H9 (cell line): ENCODE measurements at regions not wholly inside any gene's neighbourhood (a gene's known extent, or its start where the extent isn't known, plus 50 kb on each side); places are given as distances from the start of the nearest gene placed in this dataset.

Source experiments
- DNase-seq: peaks from one replicate; pipeline ENCODE4 v3.0.0-alpha.2; 2017
- H2AFZ ChIP-seq: one replicate; pipeline ENCODE4 v1.6.1; 2013; ENCODE audit warnings: mild to moderate bottlenecking, low read length, control low read depth, moderate library complexity
- H2AK5ac ChIP-seq: 2 replicates; pipeline ENCODE4 v1.6.1; 2013; ENCODE audit warnings: low read length, control low read depth, mixed read lengths; ENCODE audit not compliant: insufficient read length
- H2BK120ac ChIP-seq: one replicate; pipeline ENCODE4 v1.6.1; 2013; ENCODE audit warnings: low read depth, mild to moderate bottlenecking, low read length, control low read depth, inconsistent platforms; ENCODE audit not compliant: poor library complexity, severe bottlenecking
- H2BK12ac ChIP-seq: 2 replicates; pipeline ENCODE4 v1.6.1; 2013; ENCODE audit warnings: low read length, control low read depth, mixed read lengths, low read depth; ENCODE audit not compliant: insufficient read length
- H2BK15ac ChIP-seq: 2 replicates; pipeline ENCODE4 v1.6.1; 2013; ENCODE audit warnings: low read depth, low read length, control low read depth
- H2BK20ac ChIP-seq: one replicate; pipeline ENCODE4 v1.6.1; 2013; ENCODE audit warnings: low read depth, mild to moderate bottlenecking, low read length, control low read depth, inconsistent platforms; ENCODE audit not compliant: poor library complexity, severe bottlenecking
- H2BK5ac ChIP-seq: 2 replicates; pipeline ENCODE4 v1.6.1; 2013; ENCODE audit warnings: low read length, control low read depth, mixed read lengths; ENCODE audit not compliant: insufficient read length
- H3K14ac ChIP-seq: 2 replicates; pipeline ENCODE4 v1.6.1; 2013; ENCODE audit warnings: low read length, control low read depth; ENCODE audit not compliant: insufficient read depth
- H3K18ac ChIP-seq: 2 replicates; pipeline ENCODE4 v1.6.1; 2013; ENCODE audit warnings: low read depth, mild to moderate bottlenecking, mixed read lengths, low read length, control low read depth; ENCODE audit not compliant: insufficient read length
- H3K23ac ChIP-seq: 2 replicates; pipeline ENCODE4 v1.6.1; 2013; ENCODE audit warnings: low read length, control low read depth, mixed read lengths, low read depth; ENCODE audit not compliant: insufficient read length
- H3K23me2 ChIP-seq: 2 replicates; pipeline ENCODE4 v1.6.1; 2013; ENCODE audit warnings: low read depth, mild to moderate bottlenecking, mixed read lengths, low read length, control low read depth; ENCODE audit not compliant: insufficient read length, poor library complexity, severe bottlenecking
- H3K27ac ChIP-seq: 2 replicates; pipeline ENCODE4 v1.5.1; 2013; ENCODE audit warnings: low read length, control low read depth, mixed read lengths, low read depth; ENCODE audit not compliant: insufficient read length
- H3K27me3 ChIP-seq: 2 replicates; pipeline ENCODE4 v1.6.1; 2013; ENCODE audit warnings: low read length, control low read depth, inconsistent platforms; ENCODE audit not compliant: insufficient read depth
- H3K4ac ChIP-seq: 2 replicates; pipeline ENCODE4 v1.6.1; 2013; ENCODE audit warnings: low read depth, mild to moderate bottlenecking, control low read depth, inconsistent platforms, low read length, moderate library complexity
- H3K4me1 ChIP-seq: 2 replicates; pipeline ENCODE4 v1.6.1; 2013; ENCODE audit warnings: low read length, control low read depth, inconsistent platforms; ENCODE audit not compliant: insufficient read depth
- H3K4me2 ChIP-seq: 2 replicates; pipeline ENCODE4 v1.6.1; 2013; ENCODE audit warnings: low read length, control low read depth, mixed read lengths; ENCODE audit not compliant: insufficient read length, insufficient read depth
- H3K56ac ChIP-seq: 2 replicates; pipeline ENCODE4 v1.6.1; 2013; ENCODE audit warnings: low read depth, mild to moderate bottlenecking, mixed read lengths, low read length, control low read depth; ENCODE audit not compliant: insufficient read length
- H3K79me1 ChIP-seq: 2 replicates; pipeline ENCODE4 v1.6.1; 2013; ENCODE audit warnings: low read depth, mild to moderate bottlenecking, moderate library complexity, low read length, control low read depth, inconsistent platforms; ENCODE audit not compliant: insufficient read depth, poor library complexity, severe bottlenecking
- H3K79me2 ChIP-seq: 2 replicates; pipeline ENCODE4 v1.6.1; 2013; ENCODE audit warnings: low read length, control low read depth, inconsistent platforms; ENCODE audit not compliant: insufficient read depth
- H3K9ac ChIP-seq: 2 replicates; pipeline ENCODE4 v1.6.1; 2013; ENCODE audit warnings: low read length, control low read depth, mixed read lengths; ENCODE audit not compliant: insufficient read length; ENCODE audit errors: extremely low read depth
- H3K9me3 ChIP-seq: one replicate; pipeline ENCODE4 v1.6.1; 2013; ENCODE audit warnings: low read depth, low read length, inconsistent platforms; ENCODE audit not compliant: control insufficient read depth
- H3T11ph ChIP-seq: one replicate; pipeline ENCODE4 v1.6.1; 2013; ENCODE audit warnings: mild to moderate bottlenecking, low read length, control low read depth, inconsistent platforms
- H4K20me1 ChIP-seq: one replicate; pipeline ENCODE4 v1.6.1; 2013; ENCODE audit not compliant: control insufficient read depth, insufficient read length, insufficient read depth
- H4K5ac ChIP-seq: 2 replicates; pipeline ENCODE4 v1.6.1; 2013; ENCODE audit warnings: low read depth, mild to moderate bottlenecking, mixed read lengths, low read length, control low read depth; ENCODE audit not compliant: insufficient read length
- H4K8ac ChIP-seq: replicated peaks from 2 replicates; pipeline ENCODE4 v1.6.1; 2013; ENCODE audit warnings: low read length, control low read depth, mixed read lengths, low read depth; ENCODE audit not compliant: insufficient read length
- H4K91ac ChIP-seq: 2 replicates; pipeline ENCODE4 v1.6.1; 2013; ENCODE audit warnings: low read depth, mild to moderate bottlenecking, moderate library complexity, mixed read lengths, low read length, control low read depth; ENCODE audit not compliant: insufficient read length
- H3K27ac Mint-ChIP-seq, 3 experiments: 2 replicates in 2 of 3; 3 replicates in 1 of 3; pipeline ENCODE4 v1.8.0; 2020 to 2021; ENCODE audit warnings: mixed read lengths in 3 of 3, mild to moderate bottlenecking in 1 of 3, moderate library complexity in 1 of 3
- H3K27me3 Mint-ChIP-seq: 2 replicates; pipeline ENCODE4 v1.8.0; 2021; ENCODE audit warnings: low read depth, mild to moderate bottlenecking, moderate library complexity, mixed read lengths
- H3K36me3 Mint-ChIP-seq, 3 experiments: 2 replicates in 2 of 3; 3 replicates in 1 of 3; pipeline ENCODE4 v1.8.0; 2020 to 2021; ENCODE audit warnings: low read depth in 3 of 3, mixed read lengths in 3 of 3; ENCODE audit not compliant: insufficient read depth in 1 of 3
- H3K4me1 Mint-ChIP-seq, 2 experiments: 2 replicates each; pipeline ENCODE4 v1.8.0; 2020; ENCODE audit warnings: mixed read lengths in 2 of 2
- H3K4me3 Mint-ChIP-seq, 2 experiments: 2 replicates in 1 of 2; 3 replicates in 1 of 2; pipeline ENCODE4 v1.8.0; 2020 to 2021; ENCODE audit warnings: mild to moderate bottlenecking in 2 of 2, mixed read lengths in 2 of 2, moderate library complexity in 1 of 2
- H3K9me3 Mint-ChIP-seq, 2 experiments: 2 replicates in 1 of 2; 3 replicates in 1 of 2; pipeline ENCODE4 v1.8.0; 2020; ENCODE audit warnings: mild to moderate bottlenecking in 2 of 2, mixed read lengths in 2 of 2, moderate library complexity in 1 of 2
- WGBS: extraction: QIAGEN DNeasy Blood & Tissue Kit; methylation state at CpG from one replicate; pipeline ENCODE4 v1.1.7; 2013; ENCODE audit warnings: missing lambda C conversion rate, low lambda C conversion rate, mixed read lengths; ENCODE audit not compliant: insufficient read length; ENCODE audit errors: extremely low coverage; 5-methylcytosine and 5-hydroxymethylcytosine counted together
- TF ChIP-seq, protein P1 (sequence below): fragments of 200-600 bp; sonication (generic); conservative IDR thresholded peaks from 3 replicates; pipeline ENCODE4 v1.8.0; 2021; ENCODE audit warnings: antibody characterized with exemption, mild to moderate bottlenecking

DNA sequence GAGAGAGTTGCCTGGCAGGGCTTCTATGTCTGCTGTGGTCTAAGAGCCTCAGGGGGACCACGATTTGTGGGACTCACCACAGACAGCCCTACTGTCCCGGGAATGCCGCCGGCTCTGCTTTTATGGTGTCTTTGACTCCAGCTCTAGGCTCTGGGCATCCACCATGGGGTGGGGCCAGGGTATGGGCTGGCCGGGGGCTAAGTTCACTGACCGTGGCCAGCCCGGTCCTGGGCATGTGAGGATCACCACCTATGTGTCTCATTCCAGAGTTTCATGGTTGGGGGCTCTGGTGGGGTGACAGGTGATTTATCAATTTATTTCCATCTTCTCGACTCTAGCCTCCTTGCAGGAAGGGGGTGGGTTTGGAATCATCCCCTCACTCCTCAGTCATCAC is 139.4 kb downstream of the GADD45G start:
- H4K20me1 ChIP-seq, result no peaks in the 10 kb centered on the region
- no peak overlapping the region for H2BK12ac ChIP-seq
- no peak overlapping the region for H3K4ac ChIP-seq
- no peak overlapping the region for H2BK15ac ChIP-seq
- H3K79me2 ChIP-seq, result no peaks in the 10 kb centered on the region
- no peak overlapping the region for H3K27ac ChIP-seq
- no peak overlapping the region for H2AFZ ChIP-seq
- peaks cover 18 to 23% of the 10 kb centered on the region in 2 experiments for H3K4me1 Mint-ChIP-seq
- no peak overlapping the region for H2BK5ac ChIP-seq
- no peak overlapping the region for H3K14ac ChIP-seq
- no peaks in the 10 kb centered on the region for H3K79me1 ChIP-seq
- no peak overlapping the region for H3K4me2 ChIP-seq
- H3K4me1 ChIP-seq, result no peaks in the 10 kb centered on the region
- no peaks in the 10 kb centered on the region for H3K27me3 ChIP-seq
- no peak overlapping the region for H3K56ac ChIP-seq
- H3K9me3 Mint-ChIP-seq, result no peaks in the 10 kb centered on the region; a peak in 1 of 5 replicates
- no peak overlapping the region for H3K23ac ChIP-seq
- H3T11ph ChIP-seq, result no peak overlapping the region
- no peak overlapping the region for H4K8ac ChIP-seq
- H2BK20ac ChIP-seq, result no peak overlapping the region
- no peak overlapping the region for H3K9ac ChIP-seq
- no peaks in the 10 kb centered on the region; a peak in 1 of 7 replicates for H3K36me3 Mint-ChIP-seq
- TF ChIP-seq, protein P1, sequence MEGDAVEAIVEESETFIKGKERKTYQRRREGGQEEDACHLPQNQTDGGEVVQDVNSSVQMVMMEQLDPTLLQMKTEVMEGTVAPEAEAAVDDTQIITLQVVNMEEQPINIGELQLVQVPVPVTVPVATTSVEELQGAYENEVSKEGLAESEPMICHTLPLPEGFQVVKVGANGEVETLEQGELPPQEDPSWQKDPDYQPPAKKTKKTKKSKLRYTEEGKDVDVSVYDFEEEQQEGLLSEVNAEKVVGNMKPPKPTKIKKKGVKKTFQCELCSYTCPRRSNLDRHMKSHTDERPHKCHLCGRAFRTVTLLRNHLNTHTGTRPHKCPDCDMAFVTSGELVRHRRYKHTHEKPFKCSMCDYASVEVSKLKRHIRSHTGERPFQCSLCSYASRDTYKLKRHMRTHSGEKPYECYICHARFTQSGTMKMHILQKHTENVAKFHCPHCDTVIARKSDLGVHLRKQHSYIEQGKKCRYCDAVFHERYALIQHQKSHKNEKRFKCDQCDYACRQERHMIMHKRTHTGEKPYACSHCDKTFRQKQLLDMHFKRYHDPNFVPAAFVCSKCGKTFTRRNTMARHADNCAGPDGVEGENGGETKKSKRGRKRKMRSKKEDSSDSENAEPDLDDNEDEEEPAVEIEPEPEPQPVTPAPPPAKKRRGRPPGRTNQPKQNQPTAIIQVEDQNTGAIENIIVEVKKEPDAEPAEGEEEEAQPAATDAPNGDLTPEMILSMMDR, result no peak
- no peak overlapping the region for H4K91ac ChIP-seq
- no peak overlapping the region for H3K18ac ChIP-seq
- H3K23me2 ChIP-seq, result no peaks in the 10 kb centered on the region
- H4K5ac ChIP-seq, result no peak overlapping the region
- no peak overlapping the region for H2AK5ac ChIP-seq
- no peak overlapping the region for H2BK120ac ChIP-seq
- no peak overlapping the region for H3K4me3 Mint-ChIP-seq
- H3K9me3 ChIP-seq, result no peaks in the 10 kb centered on the region
- peaks cover 8% of the 10 kb centered on the region; the same call in 1 of the 2 replicates for H3K27me3 Mint-ChIP-seq
- H3K27ac Mint-ChIP-seq, result no peak overlapping the region
- WGBS, result no CpG with 5 or more reads among the region's 8 CpGs
- no peak for DNase-seq
